ENCODE measurements at regions not wholly inside any gene's neighbourhood (a gene's known extent, or its start where the extent isn't known, plus 50 kb on each side); places are given as distances from the start of the nearest gene placed in this dataset.

DNA sequence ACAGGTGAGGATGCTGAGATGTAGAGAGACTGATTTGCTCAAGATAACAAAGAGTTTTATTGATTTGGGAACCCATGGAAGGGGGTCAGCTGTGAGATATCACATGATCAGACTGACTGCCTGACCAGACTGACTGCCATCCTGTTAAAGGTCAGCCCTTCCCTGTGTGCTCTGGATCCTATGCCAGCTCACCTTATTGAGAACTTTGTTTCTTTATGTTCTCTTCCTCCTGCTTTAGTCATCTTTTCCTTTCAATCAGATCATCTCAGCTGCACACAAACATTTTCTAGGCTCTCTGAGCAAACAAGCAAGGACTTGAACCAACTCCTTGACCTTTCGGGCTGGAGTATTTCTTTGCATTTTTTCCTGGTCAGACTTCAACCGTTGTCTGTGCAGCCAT is 50.0 kb upstream of the MTPN start:
- Mint-ChIP-seq H3K27ac (no peak overlapping the region), H3K4me1 (ENCODE audit: low read depth in 2 of 2) (peaks cover 0 to 8% of the 10 kb centered on the region in 2 donors), H3K9me3 (no peaks in the 10 kb centered on the region), H3K36me3 (ENCODE audit: insufficient read depth) (peaks cover 5% of the 10 kb centered on the region), H3K4me3 (no peak overlapping the region), H3K27me3 (no peaks in the 10 kb centered on the region)
- ATAC-seq (replicated peaks) (no peak), DNase-seq (no peak)
